Retinal pigment epithelial cell (primary cell): ENCODE measurements at regions not wholly inside any gene's neighbourhood (a gene's known extent, or its start where the extent isn't known, plus 50 kb on each side); places are given as distances from the start of the nearest gene placed in this dataset.

ENCODE experiments used
- DNase-seq: peaks from one replicate; pipeline ENCODE4 v3.0.0-alpha.2; 2010; ENCODE audit warnings: low read depth
- H3K4me3 ChIP-seq: 2 replicates; pipeline ENCODE4 v1.5.1; 2011; ENCODE audit warnings: mild to moderate bottlenecking, low read length, control low read depth, moderate library complexity
- TF ChIP-seq, protein P1 (sequence below): conservative IDR thresholded peaks from 2 replicates; pipeline ENCODE4 v1.5.1; 2011; ENCODE audit warnings: low read depth, low read length, control low read depth, inconsistent platforms

- no peak overlapping the region for H3K4me3 ChIP-seq
- TF ChIP-seq, protein P1, sequence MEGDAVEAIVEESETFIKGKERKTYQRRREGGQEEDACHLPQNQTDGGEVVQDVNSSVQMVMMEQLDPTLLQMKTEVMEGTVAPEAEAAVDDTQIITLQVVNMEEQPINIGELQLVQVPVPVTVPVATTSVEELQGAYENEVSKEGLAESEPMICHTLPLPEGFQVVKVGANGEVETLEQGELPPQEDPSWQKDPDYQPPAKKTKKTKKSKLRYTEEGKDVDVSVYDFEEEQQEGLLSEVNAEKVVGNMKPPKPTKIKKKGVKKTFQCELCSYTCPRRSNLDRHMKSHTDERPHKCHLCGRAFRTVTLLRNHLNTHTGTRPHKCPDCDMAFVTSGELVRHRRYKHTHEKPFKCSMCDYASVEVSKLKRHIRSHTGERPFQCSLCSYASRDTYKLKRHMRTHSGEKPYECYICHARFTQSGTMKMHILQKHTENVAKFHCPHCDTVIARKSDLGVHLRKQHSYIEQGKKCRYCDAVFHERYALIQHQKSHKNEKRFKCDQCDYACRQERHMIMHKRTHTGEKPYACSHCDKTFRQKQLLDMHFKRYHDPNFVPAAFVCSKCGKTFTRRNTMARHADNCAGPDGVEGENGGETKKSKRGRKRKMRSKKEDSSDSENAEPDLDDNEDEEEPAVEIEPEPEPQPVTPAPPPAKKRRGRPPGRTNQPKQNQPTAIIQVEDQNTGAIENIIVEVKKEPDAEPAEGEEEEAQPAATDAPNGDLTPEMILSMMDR: no peak
- DNase-seq: no peak
Measured at GRCh38 chr1:112092656-112093371, 103.3 kb upstream of the KCND3 start.

DNA sequence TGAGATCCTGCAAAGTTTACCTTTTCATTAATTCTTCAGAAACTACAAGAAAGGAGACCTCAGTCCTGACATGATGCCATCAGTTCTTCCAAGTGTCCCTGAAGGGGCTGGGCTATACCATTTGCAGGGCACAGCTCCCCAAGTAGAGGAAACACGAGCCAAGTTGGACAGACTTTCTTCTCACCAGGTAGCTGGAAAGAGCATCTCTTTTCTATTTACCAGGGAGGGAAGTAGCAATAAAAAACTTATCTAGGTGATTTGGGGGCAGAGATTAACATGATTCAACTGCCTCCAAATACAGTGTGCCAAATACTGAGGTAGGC is 103.9 kb upstream of the KCND3 start:
- no peak for DNase-seq
- TF ChIP-seq, protein P1: no peak

GRCh38 chr1:112099979-112100378 is 110.5 kb upstream of the KCND3 start:
- DNase-seq: no peak
- TF ChIP-seq, protein P1: no peak

More for the DNA sequence above, 103.9 kb upstream of the KCND3 start:
- no peak overlapping the region for H3K4me3 ChIP-seq

DNA sequence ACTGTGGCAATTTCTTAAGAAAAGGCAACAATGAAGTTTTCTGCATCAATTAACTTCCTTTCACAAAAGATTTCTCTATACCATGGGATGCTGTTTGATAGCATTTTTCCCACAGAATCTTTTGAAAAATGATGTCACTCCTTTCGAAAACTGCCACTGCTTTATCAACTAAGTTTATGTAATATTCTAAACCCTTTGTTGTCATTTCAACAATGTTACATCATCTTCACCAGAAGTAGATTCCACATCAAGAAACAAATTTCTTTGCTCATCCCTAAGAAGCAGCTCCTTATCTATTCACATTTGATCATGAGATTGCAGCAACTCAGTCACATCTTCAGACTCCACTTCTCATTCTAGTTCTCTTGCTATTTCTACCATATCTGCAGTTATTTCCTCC is 116.1 kb upstream of the KCND3 start:
- no peak overlapping the region for H3K4me3 ChIP-seq
- TF ChIP-seq, protein P1: no peak
- DNase-seq: no peak

More at GRCh38 chr1:112099979-112100378, 110.5 kb upstream of the KCND3 start:
- H3K4me3 ChIP-seq: no peak overlapping the region

DNA sequence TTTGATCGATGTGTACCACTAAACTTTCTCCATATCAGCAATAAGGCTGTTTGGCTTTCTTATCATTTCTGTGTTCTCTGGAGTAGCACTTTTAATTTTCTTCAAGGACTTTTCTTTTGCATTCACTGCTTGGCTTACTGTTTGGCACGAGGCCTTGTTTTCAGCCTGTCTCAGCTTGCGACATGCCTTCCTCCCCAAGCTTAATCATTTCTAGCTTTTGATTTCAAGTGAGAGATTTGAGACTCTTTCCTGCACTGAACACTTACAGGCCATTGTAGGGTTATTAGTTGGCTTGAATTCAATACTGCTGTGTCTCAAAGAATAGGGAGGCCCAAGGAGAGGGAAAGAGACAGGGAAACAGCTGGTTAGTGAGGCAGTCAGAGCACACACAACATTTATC is 120.6 kb upstream of the KCND3 start:
- TF ChIP-seq, protein P1: no peak
- DNase-seq: no peak
- H3K4me3 ChIP-seq: no peak overlapping the region

- DNase-seq: no peak
- H3K4me3 ChIP-seq: no peak overlapping the region
- TF ChIP-seq, protein P1: no peak
Measured at GRCh38 chr1:112111734-112112133, 122.3 kb upstream of the KCND3 start.

DNA sequence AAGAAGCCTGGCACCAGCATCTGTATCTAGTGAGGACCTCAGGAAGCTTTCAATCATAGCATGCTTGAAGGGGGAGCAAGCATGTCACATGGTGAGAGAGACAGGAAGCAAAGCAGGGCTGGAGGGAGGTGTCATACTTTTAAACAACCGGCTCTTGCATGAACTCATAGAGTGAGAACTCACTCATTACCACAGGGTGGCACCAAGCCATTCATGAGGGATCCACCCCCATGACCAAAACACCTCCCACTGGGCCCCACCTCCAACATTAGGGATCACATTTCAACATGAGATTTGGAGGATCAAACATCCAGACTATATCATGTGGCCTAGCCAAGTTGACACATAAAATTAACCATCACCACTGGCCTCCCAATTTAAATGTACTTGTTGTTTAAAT is 125.1 kb upstream of the KCND3 start:
- H3K4me3 ChIP-seq: no peak overlapping the region
- TF ChIP-seq, protein P1: no peak
- DNase-seq: no peak
